ENCODE measurements at regions not wholly inside any gene's neighbourhood (a gene's known extent, or its start where the extent isn't known, plus 50 kb on each side); places are given as distances from the start of the nearest gene placed in this dataset.

GRCh38 chr3:193962986-193963685 is 172.8 kb upstream of the HES1 start:
- TF ChIP-seq, protein P1, sequence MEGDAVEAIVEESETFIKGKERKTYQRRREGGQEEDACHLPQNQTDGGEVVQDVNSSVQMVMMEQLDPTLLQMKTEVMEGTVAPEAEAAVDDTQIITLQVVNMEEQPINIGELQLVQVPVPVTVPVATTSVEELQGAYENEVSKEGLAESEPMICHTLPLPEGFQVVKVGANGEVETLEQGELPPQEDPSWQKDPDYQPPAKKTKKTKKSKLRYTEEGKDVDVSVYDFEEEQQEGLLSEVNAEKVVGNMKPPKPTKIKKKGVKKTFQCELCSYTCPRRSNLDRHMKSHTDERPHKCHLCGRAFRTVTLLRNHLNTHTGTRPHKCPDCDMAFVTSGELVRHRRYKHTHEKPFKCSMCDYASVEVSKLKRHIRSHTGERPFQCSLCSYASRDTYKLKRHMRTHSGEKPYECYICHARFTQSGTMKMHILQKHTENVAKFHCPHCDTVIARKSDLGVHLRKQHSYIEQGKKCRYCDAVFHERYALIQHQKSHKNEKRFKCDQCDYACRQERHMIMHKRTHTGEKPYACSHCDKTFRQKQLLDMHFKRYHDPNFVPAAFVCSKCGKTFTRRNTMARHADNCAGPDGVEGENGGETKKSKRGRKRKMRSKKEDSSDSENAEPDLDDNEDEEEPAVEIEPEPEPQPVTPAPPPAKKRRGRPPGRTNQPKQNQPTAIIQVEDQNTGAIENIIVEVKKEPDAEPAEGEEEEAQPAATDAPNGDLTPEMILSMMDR (IDR thresholded peaks at IDR 0.05) = no peak
- no peak for TF ChIP-seq POLR2AphosphoS5 (IDR thresholded peaks at IDR 0.05)

All from prostate gland (tissue), 2 donors.